CD14-positive monocyte (primary cell): ENCODE measurements at regions not wholly inside any gene's neighbourhood (a gene's known extent, or its start where the extent isn't known, plus 50 kb on each side); places are given as distances from the start of the nearest gene placed in this dataset.

Source experiments
- DNase-seq, 3 donors: peaks; one replicate each; pipeline ENCODE4 v3.0.0-alpha.2; 2011 to 2022
- H2AFZ ChIP-seq: 2 replicates; pipeline ENCODE4 v1.6.0; 2012; ENCODE audit warnings: mild to moderate bottlenecking, low read depth, low read length, inconsistent platforms; ENCODE audit not compliant: insufficient read depth, poor library complexity, severe bottlenecking
- H3K27ac ChIP-seq, 2 donors: 1 replicate in 1 of 2; 2 replicates in 1 of 2; pipeline ENCODE4 v1.5.1; 2012 to 2013; ENCODE audit warnings: low read length in 2 of 2, control low read depth in 1 of 2, inconsistent platforms in 1 of 2, low read depth in 1 of 2, mild to moderate bottlenecking in 1 of 2
- H3K27me3 ChIP-seq, 2 donors: one replicate each; pipeline versions ENCODE4 v1.6.0 to v1.6.1; 2011 to 2013; ENCODE audit warnings: low read length in 2 of 2; ENCODE audit not compliant: control insufficient read depth in 2 of 2, insufficient read depth in 2 of 2
- H3K36me3 ChIP-seq, 2 donors: replicated peaks in 1 of 2; 1 replicate in 1 of 2; 2 replicates in 1 of 2; pipeline versions ENCODE4 v1.5.1 to v1.6.1; 2012 to 2013; ENCODE audit warnings: low read length in 2 of 2, control low read depth in 1 of 2, inconsistent platforms in 1 of 2, mild to moderate bottlenecking in 1 of 2; ENCODE audit not compliant: insufficient read depth in 2 of 2, control insufficient read depth in 1 of 2
- H3K4me1 ChIP-seq, 2 donors: 1 replicate in 1 of 2; 2 replicates in 1 of 2; pipeline versions ENCODE4 v1.5.1 to v1.6.1; 2012 to 2013; ENCODE audit warnings: low read length in 2 of 2, control low read depth in 1 of 2, inconsistent platforms in 1 of 2, mild to moderate bottlenecking in 1 of 2, moderate library complexity in 1 of 2; ENCODE audit not compliant: insufficient read depth in 2 of 2, control insufficient read depth in 1 of 2
- H3K4me2 ChIP-seq: replicated peaks from 2 replicates; pipeline ENCODE3; 2012; ENCODE audit warnings: low read length, moderate library complexity, mild to moderate bottlenecking; ENCODE audit not compliant: poor library complexity, severe bottlenecking; ENCODE audit errors: extremely low read depth
- H3K4me3 ChIP-seq, 3 experiments: fragments of 200-600 bp in 1 of 3; sonication (generic) in 1 of 3; replicated peaks in 1 of 3; 1 replicate in 2 of 3; 2 replicates in 1 of 3; pipeline ENCODE4 v1.5.1; 2011 to 2013; ENCODE audit warnings: low read length in 3 of 3, mild to moderate bottlenecking in 3 of 3, control low read depth in 2 of 3, low read depth in 2 of 3, inconsistent platforms in 1 of 3, moderate library complexity in 1 of 3
- H3K79me2 ChIP-seq: 2 replicates; pipeline ENCODE4 v1.6.0; 2012; ENCODE audit warnings: mild to moderate bottlenecking, control low read depth, inconsistent platforms, low read length, moderate library complexity; ENCODE audit not compliant: insufficient read depth
- H3K9ac ChIP-seq: 2 replicates; pipeline ENCODE4 v1.6.0; 2017; ENCODE audit warnings: low read length, mild to moderate bottlenecking; ENCODE audit not compliant: insufficient read depth, poor library complexity, severe bottlenecking
- H3K9me3 ChIP-seq, 2 donors: replicated peaks in 1 of 2; 1 replicate in 1 of 2; 2 replicates in 1 of 2; pipeline versions ENCODE4 v1.5.1 to v1.6.1; 2012 to 2013; ENCODE audit warnings: low read length in 2 of 2, control low read depth in 1 of 2; ENCODE audit not compliant: control insufficient read depth in 1 of 2, insufficient read depth in 1 of 2
- H4K20me1 ChIP-seq: 2 replicates; pipeline ENCODE4 v1.6.0; 2012; ENCODE audit warnings: mild to moderate bottlenecking, low read length, control low read depth, moderate library complexity; ENCODE audit not compliant: insufficient read depth
- H3K27ac Mint-ChIP-seq, 7 donors: one replicate each; pipeline ENCODE4 v1.8.0; 2020; ENCODE audit warnings: mild to moderate bottlenecking in 7 of 7, mixed read lengths in 7 of 7, moderate library complexity in 6 of 7, inconsistent platforms in 2 of 7
- H3K27me3 Mint-ChIP-seq, 3 donors: one replicate each; pipeline ENCODE4 v1.8.0; 2021 to 2022; ENCODE audit warnings: low read depth in 3 of 3, mild to moderate bottlenecking in 3 of 3, mixed read lengths in 3 of 3, moderate library complexity in 3 of 3, inconsistent platforms in 1 of 3
- H3K36me3 Mint-ChIP-seq, 2 donors: one replicate each; pipeline ENCODE4 v1.8.0; 2020; ENCODE audit warnings: mixed read lengths in 2 of 2, inconsistent platforms in 1 of 2, mild to moderate bottlenecking in 1 of 2
- H3K4me1 Mint-ChIP-seq: one replicate; pipeline ENCODE4 v1.8.0; 2020; ENCODE audit warnings: mild to moderate bottlenecking, mixed read lengths
- H3K4me3 Mint-ChIP-seq, 2 donors: one replicate each; pipeline ENCODE4 v1.8.0; 2020; ENCODE audit warnings: mild to moderate bottlenecking in 2 of 2, mixed read lengths in 2 of 2, moderate library complexity in 1 of 2
- H3K9me3 Mint-ChIP-seq, 7 donors: one replicate each; pipeline ENCODE4 v1.8.0; 2020 to 2022; ENCODE audit warnings: mixed read lengths in 7 of 7, mild to moderate bottlenecking in 6 of 7, moderate library complexity in 6 of 7, inconsistent platforms in 2 of 7
- CTCF ChIP-seq: fragments of 200-600 bp; IDR thresholded peaks from one replicate; pipeline ENCODE4 v1.8.0; 2022; ENCODE audit warnings: antibody characterized with exemption, mild to moderate bottlenecking
- WGBS: methylation state at CpG from one replicate; pipeline ENCODE4 v1.1.5; 2013; ENCODE audit warnings: missing lambda C conversion rate; ENCODE audit not compliant: insufficient coverage; 5-methylcytosine and 5-hydroxymethylcytosine counted together
- intact Hi-C, 2 donors: fragments of 100-400 bp; cut with micrococcal nuclease; formaldehyde crosslinking; loops; one replicate each; pipeline versions ENCODE4 v1.15.0 to v1.15.1; 2023

GRCh38 chr2:164427111-164427510, 194.2 kb downstream of the GRB14 start:
- Histone ChIP-seq H3K27ac (no peak overlapping the region), H3K4me1 (no peaks in the 10 kb centered on the region), H3K27me3 (no peaks in the 10 kb centered on the region), H3K36me3 (no peaks in the 10 kb centered on the region), H3K9me3 (no peaks in the 10 kb centered on the region), H3K9ac (no peak overlapping the region), H2AFZ (no peak overlapping the region), H4K20me1 (no peaks in the 10 kb centered on the region), H3K4me2 (no peak overlapping the region), H3K79me2 (no peaks in the 10 kb centered on the region), H3K4me3 (no peak overlapping the region)
- Mint-ChIP-seq H3K27ac (no peak overlapping the region), H3K9me3 (no peaks in the 10 kb centered on the region), H3K36me3 (no peaks in the 10 kb centered on the region), H3K4me1 (no peaks in the 10 kb centered on the region), H3K27me3 (peaks cover 0 to 1% (median 0%) of the 10 kb centered on the region in 3 donors), H3K4me3 (no peak overlapping the region)
- WGBS: no CpG with 5 or more reads among the region's 7 CpGs
- TF ChIP-seq CTCF: no peak
- DNase-seq: no peak
- intact Hi-C loops: no loop called here

DNA sequence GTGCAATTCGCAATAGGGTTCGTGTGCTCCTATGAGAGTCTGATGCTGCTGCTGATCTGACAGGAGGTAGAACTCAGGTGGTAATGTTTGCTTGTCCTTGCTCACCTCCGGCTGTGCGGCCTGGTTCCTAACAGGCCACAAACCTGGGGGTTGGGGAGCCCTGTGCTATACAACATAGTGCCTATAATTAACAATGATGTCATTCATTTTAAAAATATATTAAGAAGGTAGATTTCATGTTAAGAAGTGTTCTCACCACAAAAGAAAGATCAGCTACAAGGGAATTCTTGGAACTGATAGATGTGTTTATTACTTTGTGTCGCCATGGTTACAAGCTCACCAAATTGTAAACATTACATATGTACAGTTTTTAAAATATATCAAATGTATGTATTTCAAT, 200.5 kb downstream of the GRB14 start:
- intact Hi-C loops: no loop called here
- Mint-ChIP-seq H3K27me3 (peaks cover 0 to 1% (median 0%) of the 10 kb centered on the region in 3 donors), H3K9me3 (no peaks in the 10 kb centered on the region), H3K4me1 (no peaks in the 10 kb centered on the region), H3K27ac (no peak overlapping the region), H3K36me3 (no peaks in the 10 kb centered on the region), H3K4me3 (no peak overlapping the region)
- no peaks in the 10 kb centered on the region for H3K9me3 ChIP-seq
- H3K36me3 ChIP-seq: no peaks in the 10 kb centered on the region
- TF ChIP-seq CTCF: no peak
- no peak overlapping the region for H3K4me2 ChIP-seq
- no peak overlapping the region for H3K4me3 ChIP-seq
- no peak overlapping the region for H3K27ac ChIP-seq
- no peaks in the 10 kb centered on the region for H4K20me1 ChIP-seq
- DNase-seq: no peak
- H3K27me3 ChIP-seq: no peaks in the 10 kb centered on the region
- WGBS: no CpG with 5 or more reads among the region's 5 CpGs
- no peak overlapping the region for H2AFZ ChIP-seq
- H3K4me1 ChIP-seq: no peaks in the 10 kb centered on the region
- no peak overlapping the region for H3K9ac ChIP-seq
- H3K79me2 ChIP-seq: no peaks in the 10 kb centered on the region
